ENCODE measurements at regions not wholly inside any gene's neighbourhood (a gene's known extent, or its start where the extent isn't known, plus 50 kb on each side); places are given as distances from the start of the nearest gene placed in this dataset.

- Histone ChIP-seq H3K9me2 (ENCODE audit: insufficient read depth, low read length) (no peaks in the 10 kb centered on the region), H3K4me2 (ENCODE audit: low read length) (no peak overlapping the region), H3K9me3 (ENCODE audit: low read length) (peaks cover 3% of the 10 kb centered on the region), H3F3A (ENCODE audit: insufficient read depth, low read length, poor library complexity, severe bottlenecking) (no peaks in the 10 kb centered on the region), H3K27ac (ENCODE audit: low read length) (no peak overlapping the region), H4K20me1 (ENCODE audit: insufficient read depth) (no peaks in the 10 kb centered on the region), H3K36me3 (ENCODE audit: insufficient read depth, low read length) (no peaks in the 10 kb centered on the region), H2AFZ (ENCODE audit: low read depth, low read length) (no peak overlapping the region), H3K4me3 (ENCODE audit: low read length) (no peak overlapping the region), H3K79me2 (replicated peaks; ENCODE audit: insufficient read depth, low read length) (no peaks in the 10 kb centered on the region), H3K9ac (ENCODE audit: low read length) (no peak overlapping the region), H3K27me3 (ENCODE audit: insufficient read depth, low read depth, low read length) (no peaks in the 10 kb centered on the region)
- TF ChIP-seq EP300 (conservative IDR thresholded peaks at IDR 0.05; ENCODE audit: poor library complexity, severe bottlenecking), result no peak
- TF ChIP-seq TAF1 (IDR thresholded peaks at IDR 0.05; ENCODE audit: low read depth), result no peak
- no peak for TF ChIP-seq CTCF (IDR thresholded peaks at IDR 0.05; ENCODE audit: poor library complexity, severe bottlenecking)
- no peak for TF ChIP-seq POLR2AphosphoS5 (IDR thresholded peaks at IDR 0.05)
- TF ChIP-seq, protein P1, sequence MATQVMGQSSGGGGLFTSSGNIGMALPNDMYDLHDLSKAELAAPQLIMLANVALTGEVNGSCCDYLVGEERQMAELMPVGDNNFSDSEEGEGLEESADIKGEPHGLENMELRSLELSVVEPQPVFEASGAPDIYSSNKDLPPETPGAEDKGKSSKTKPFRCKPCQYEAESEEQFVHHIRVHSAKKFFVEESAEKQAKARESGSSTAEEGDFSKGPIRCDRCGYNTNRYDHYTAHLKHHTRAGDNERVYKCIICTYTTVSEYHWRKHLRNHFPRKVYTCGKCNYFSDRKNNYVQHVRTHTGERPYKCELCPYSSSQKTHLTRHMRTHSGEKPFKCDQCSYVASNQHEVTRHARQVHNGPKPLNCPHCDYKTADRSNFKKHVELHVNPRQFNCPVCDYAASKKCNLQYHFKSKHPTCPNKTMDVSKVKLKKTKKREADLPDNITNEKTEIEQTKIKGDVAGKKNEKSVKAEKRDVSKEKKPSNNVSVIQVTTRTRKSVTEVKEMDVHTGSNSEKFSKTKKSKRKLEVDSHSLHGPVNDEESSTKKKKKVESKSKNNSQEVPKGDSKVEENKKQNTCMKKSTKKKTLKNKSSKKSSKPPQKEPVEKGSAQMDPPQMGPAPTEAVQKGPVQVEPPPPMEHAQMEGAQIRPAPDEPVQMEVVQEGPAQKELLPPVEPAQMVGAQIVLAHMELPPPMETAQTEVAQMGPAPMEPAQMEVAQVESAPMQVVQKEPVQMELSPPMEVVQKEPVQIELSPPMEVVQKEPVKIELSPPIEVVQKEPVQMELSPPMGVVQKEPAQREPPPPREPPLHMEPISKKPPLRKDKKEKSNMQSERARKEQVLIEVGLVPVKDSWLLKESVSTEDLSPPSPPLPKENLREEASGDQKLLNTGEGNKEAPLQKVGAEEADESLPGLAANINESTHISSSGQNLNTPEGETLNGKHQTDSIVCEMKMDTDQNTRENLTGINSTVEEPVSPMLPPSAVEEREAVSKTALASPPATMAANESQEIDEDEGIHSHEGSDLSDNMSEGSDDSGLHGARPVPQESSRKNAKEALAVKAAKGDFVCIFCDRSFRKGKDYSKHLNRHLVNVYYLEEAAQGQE (IDR thresholded peaks at IDR 0.05; ENCODE audit: borderline replicate concordance), result no peak
- TF ChIP-seq RAD21 (conservative IDR thresholded peaks at IDR 0.05), result no peak
- TF ChIP-seq MXI1 (conservative IDR thresholded peaks at IDR 0.05; ENCODE audit: poor library complexity, severe bottlenecking), result no peak
Measured at GRCh38 chr15:20358066-20358778, 183.4 kb downstream of the GOLGA6L6 start.

DNA sequence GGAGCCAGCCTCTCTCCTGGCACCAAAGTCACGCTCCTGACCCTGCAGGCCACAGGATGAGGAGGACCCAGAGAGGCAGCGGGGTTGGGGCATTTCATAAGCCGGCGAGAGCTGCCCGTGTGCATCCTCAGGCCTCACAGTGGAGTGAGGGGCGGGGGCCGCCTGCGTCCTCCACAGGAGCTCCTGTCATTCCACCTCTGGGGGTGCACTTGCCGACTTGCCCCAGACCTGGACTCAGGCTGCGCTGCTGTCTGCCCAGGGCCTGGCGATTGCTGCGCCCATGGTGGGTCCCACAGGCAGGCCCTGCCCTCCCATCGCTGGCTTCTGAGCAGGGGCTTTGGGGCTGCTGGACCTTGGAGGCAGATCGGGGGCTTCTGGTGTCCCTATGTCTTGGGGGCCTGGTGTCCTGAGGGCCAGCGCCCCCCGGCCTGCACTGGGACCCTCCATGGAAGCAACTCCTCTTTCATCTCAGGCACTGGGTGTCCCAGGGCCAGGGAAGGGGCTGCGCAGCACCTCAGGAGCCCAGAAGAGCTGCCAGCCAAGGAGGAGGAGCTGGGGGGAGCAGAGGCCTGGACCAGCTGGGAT is 184.0 kb downstream of the GOLGA6L6 start:
- TF ChIP-seq POLR2AphosphoS5 (IDR thresholded peaks at IDR 0.05) (no peak), SMC3 (conservative IDR thresholded peaks at IDR 0.05; ENCODE audit: poor library complexity) (no peak), EZH2 (IDR thresholded peaks at IDR 0.05; ENCODE audit: borderline replicate concordance, insufficient read depth, low read length, poor library complexity, severe bottlenecking) (no peak), RAD21 (conservative IDR thresholded peaks at IDR 0.05) (no peak), MXI1 (conservative IDR thresholded peaks at IDR 0.05; ENCODE audit: poor library complexity, severe bottlenecking) (no peak), TAF1 (IDR thresholded peaks at IDR 0.05; ENCODE audit: low read depth) (no peak), EP300 (conservative IDR thresholded peaks at IDR 0.05; ENCODE audit: poor library complexity, severe bottlenecking) (no peak), CTCF (IDR thresholded peaks at IDR 0.05; ENCODE audit: poor library complexity, severe bottlenecking) (no peak)
- TF ChIP-seq, protein P1 (IDR thresholded peaks at IDR 0.05; ENCODE audit: borderline replicate concordance), result no peak
- no peak overlapping the region for H3K4me3 ChIP-seq (ENCODE audit: low read length)
- peaks cover 4% of the 10 kb centered on the region for H3K9me3 ChIP-seq (ENCODE audit: low read length)
- H3K9me2 ChIP-seq (ENCODE audit: insufficient read depth, low read length), result no peaks in the 10 kb centered on the region
- no peaks in the 10 kb centered on the region for H3K27me3 ChIP-seq (ENCODE audit: insufficient read depth, low read depth, low read length)
- H3F3A ChIP-seq (ENCODE audit: insufficient read depth, low read length, poor library complexity, severe bottlenecking), result no peaks in the 10 kb centered on the region
- no peak overlapping the region for H2AFZ ChIP-seq (ENCODE audit: low read depth, low read length)
- H3K9ac ChIP-seq (ENCODE audit: low read length), result no peak overlapping the region
- H3K27ac ChIP-seq (ENCODE audit: low read length), result no peak overlapping the region
- no peaks in the 10 kb centered on the region for H4K20me1 ChIP-seq (ENCODE audit: insufficient read depth)
- H3K4me2 ChIP-seq (ENCODE audit: low read length), result no peak overlapping the region
- no peaks in the 10 kb centered on the region for H3K36me3 ChIP-seq (ENCODE audit: insufficient read depth, low read length)
- H3K79me2 ChIP-seq (replicated peaks; ENCODE audit: insufficient read depth, low read length), result no peaks in the 10 kb centered on the region

Data from neural cell (in vitro differentiated cells).